Tibial nerve (tissue), 4 donors: ENCODE measurements at regions not wholly inside any gene's neighbourhood (a gene's known extent, or its start where the extent isn't known, plus 50 kb on each side); places are given as distances from the start of the nearest gene placed in this dataset.

Experiments
- DNase-seq, 2 donors: peaks; one replicate each; pipeline ENCODE4 v3.0.0-alpha.2; 2019; ENCODE audit warnings: low spot score in 2 of 2
- H3K27ac ChIP-seq, 4 donors: fragments of 200-600 bp; sonication (generic) in 3 of 4; one replicate each; pipeline ENCODE4 v1.5.1; 2017 to 2019; ENCODE audit warnings: mild to moderate bottlenecking in 1 of 4
- H3K27me3 ChIP-seq, 2 donors: fragments of 200-600 bp; sonication (generic) in 1 of 2; one replicate each; pipeline versions ENCODE4 v1.5.1 to v1.6.0; 2017 to 2019
- H3K36me3 ChIP-seq, 3 donors: fragments of 200-600 bp; sonication (generic); one replicate each; pipeline ENCODE4 v1.5.1; 2018 to 2019
- H3K4me1 ChIP-seq, 4 donors: fragments of 200-600 bp; sonication (generic) in 3 of 4; one replicate each; pipeline ENCODE4 v1.5.1; 2017 to 2019
- H3K4me3 ChIP-seq, 4 donors: fragments of 200-600 bp; sonication (generic) in 3 of 4; one replicate each; pipeline ENCODE4 v1.5.1; 2017 to 2019; ENCODE audit warnings: mild to moderate bottlenecking in 1 of 4, moderate library complexity in 1 of 4
- H3K9me3 ChIP-seq, 4 donors: fragments of 200-600 bp; sonication (generic) in 3 of 4; one replicate each; pipeline ENCODE4 v1.5.1; 2017 to 2019
- CTCF ChIP-seq, 5 experiments: fragments of 200-600 bp in 3 of 5; fragments of 450-650 bp in 2 of 5; sonication (generic) in 3 of 5; IDR thresholded peaks; one replicate each; pipeline ENCODE4 v1.5.1; 2016 to 2019; ENCODE audit warnings: antibody characterized with exemption in 5 of 5, mild to moderate bottlenecking in 3 of 5, moderate library complexity in 2 of 5
- EP300 ChIP-seq, 2 donors: sonication (generic); formaldehyde crosslinking; IDR thresholded peaks; one replicate each; pipeline ENCODE4 v1.6.1; 2017; ENCODE audit warnings: antibody characterized with exemption in 2 of 2, mild to moderate bottlenecking in 1 of 2
- POLR2A ChIP-seq, 2 donors: fragments of 450-650 bp; IDR thresholded peaks; one replicate each; pipeline ENCODE4 v1.6.1; 2017; ENCODE audit warnings: antibody characterized with exemption in 2 of 2, mild to moderate bottlenecking in 2 of 2, moderate library complexity in 2 of 2
- WGBS, 2 donors: methylation state at CpG; one replicate each; pipeline ENCODE4 v1.1.5; 2018; 5-methylcytosine and 5-hydroxymethylcytosine counted together

- H3K9me3 ChIP-seq: peaks cover 0 to 3% (median 0%) of the 10 kb centered on the region in 4 donors
- no peak for DNase-seq
- no peaks in the 10 kb centered on the region for H3K27me3 ChIP-seq
- H3K27ac ChIP-seq: no peak overlapping the region
- TF ChIP-seq CTCF (IDR thresholded peaks at IDR 0.05) (no peak), EP300 (IDR thresholded peaks at IDR 0.05) (no peak), POLR2A (IDR thresholded peaks at IDR 0.05) (no peak)
- no peaks in the 10 kb centered on the region for H3K36me3 ChIP-seq
- 82 to 88% methylated on average over 5 of the region's 5 CpGs for WGBS, 2 donors
- no peak overlapping the region for H3K4me3 ChIP-seq
- no peaks in the 10 kb centered on the region for H3K4me1 ChIP-seq
Measured at GRCh38 chr3:38950581-38950980, 101.2 kb downstream of the SCN11A start.

DNA sequence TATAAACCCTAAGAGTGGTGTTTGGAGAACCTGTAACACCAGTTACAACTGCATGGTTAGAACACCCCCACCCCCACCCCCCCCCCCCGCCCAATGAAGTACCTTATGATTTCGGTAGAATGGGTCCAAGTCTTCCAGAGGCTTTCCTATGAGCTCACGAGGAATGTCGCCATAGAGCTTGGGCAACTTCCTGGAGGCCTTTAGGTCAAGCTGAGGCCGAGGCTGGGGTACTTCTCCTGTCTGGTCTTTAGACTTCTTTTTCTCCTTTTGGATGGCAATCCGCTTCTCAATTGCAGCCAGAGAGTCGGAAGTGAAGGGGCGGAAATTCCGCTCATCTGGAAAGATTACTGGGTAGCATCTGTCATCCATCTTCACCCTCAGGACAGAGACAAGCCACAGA, 101.8 kb downstream of the SCN11A start:
- H3K4me1 ChIP-seq: no peaks in the 10 kb centered on the region
- no peaks in the 10 kb centered on the region for H3K36me3 ChIP-seq
- H3K4me3 ChIP-seq: no peak overlapping the region
- H3K27me3 ChIP-seq: no peaks in the 10 kb centered on the region
- 90% methylated on average over 9 of the region's 9 CpGs for WGBS, 2 donors
- no peak overlapping the region for H3K27ac ChIP-seq
- no peak for DNase-seq
- no peak for TF ChIP-seq EP300 (IDR thresholded peaks at IDR 0.05)
- no peak for TF ChIP-seq POLR2A (IDR thresholded peaks at IDR 0.05)
- no peak for TF ChIP-seq CTCF (IDR thresholded peaks at IDR 0.05)
- peaks cover 0 to 3% (median 0%) of the 10 kb centered on the region in 4 donors for H3K9me3 ChIP-seq

DNA sequence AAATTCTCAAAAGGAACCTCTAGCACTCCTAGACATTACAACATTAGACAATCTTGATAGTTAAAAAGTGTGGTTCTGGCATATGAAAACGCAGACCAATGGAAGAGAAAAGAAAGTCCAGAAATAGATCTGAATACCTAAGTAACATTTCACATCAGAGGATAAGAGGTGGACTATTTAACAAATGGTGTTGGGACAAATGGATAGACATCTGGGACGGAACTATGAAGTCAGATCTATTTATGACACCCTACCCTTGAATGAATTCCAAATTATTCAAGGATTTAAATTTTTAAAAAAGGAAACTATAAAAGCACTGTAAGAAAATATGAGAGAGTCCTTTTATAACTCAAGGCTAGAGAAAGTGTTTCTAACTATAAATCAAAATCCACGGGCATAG, 111.3 kb downstream of the SCN11A start:
- 65 to 67% methylated on average over 3 of the region's 3 CpGs for WGBS, 2 donors
- TF ChIP-seq EP300 (IDR thresholded peaks at IDR 0.05) (no peak), POLR2A (IDR thresholded peaks at IDR 0.05) (no peak), CTCF (IDR thresholded peaks at IDR 0.05) (no peak)
- H3K9me3 ChIP-seq: no peaks in the 10 kb centered on the region
- no peaks in the 10 kb centered on the region for H3K36me3 ChIP-seq
- H3K4me1 ChIP-seq: no peaks in the 10 kb centered on the region
- no peak for DNase-seq
- no peak overlapping the region for H3K4me3 ChIP-seq
- no peak overlapping the region for H3K27ac ChIP-seq
- no peaks in the 10 kb centered on the region for H3K27me3 ChIP-seq

- WGBS, 2 donors: 69 to 72% methylated on average over 6 of the region's 6 CpGs
- H3K4me3 ChIP-seq: no peak overlapping the region
- H3K27me3 ChIP-seq: no peaks in the 10 kb centered on the region
- no peaks in the 10 kb centered on the region for H3K4me1 ChIP-seq
- no peak for DNase-seq
- TF ChIP-seq CTCF (IDR thresholded peaks at IDR 0.05): no peak
- TF ChIP-seq EP300 (IDR thresholded peaks at IDR 0.05): no peak
- TF ChIP-seq POLR2A (IDR thresholded peaks at IDR 0.05): no peak
- H3K9me3 ChIP-seq: no peaks in the 10 kb centered on the region
- H3K36me3 ChIP-seq: no peaks in the 10 kb centered on the region
- H3K27ac ChIP-seq: no peak overlapping the region
Measured at GRCh38 chr3:38925351-38925750, 109.3 kb upstream of the SCN10A start.

DNA sequence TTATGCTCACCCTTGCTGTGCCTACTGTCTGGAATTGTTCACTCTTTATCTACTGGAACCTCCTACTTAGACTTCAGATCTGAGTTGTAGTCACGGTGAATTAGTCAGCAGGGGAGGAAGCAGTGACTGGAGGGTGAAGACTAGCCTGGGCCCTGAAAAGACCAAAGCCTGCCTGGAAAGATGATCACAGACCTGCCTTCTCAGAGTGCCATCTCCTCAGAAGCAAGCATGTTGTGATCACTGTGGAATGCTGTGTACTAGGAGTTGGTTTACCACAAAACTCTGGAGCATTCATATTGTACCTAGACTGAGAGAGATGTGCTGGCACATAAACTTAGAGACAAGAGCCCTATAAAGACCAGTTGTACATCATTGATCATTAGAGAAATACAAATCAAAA, 100.7 kb upstream of the SCN10A start:
- no peak overlapping the region for H3K27ac ChIP-seq
- WGBS, 2 donors: 87 to 94% methylated on average over 1 of the region's 1 CpG
- no peaks in the 10 kb centered on the region for H3K27me3 ChIP-seq
- no peaks in the 10 kb centered on the region for H3K36me3 ChIP-seq
- TF ChIP-seq EP300 (IDR thresholded peaks at IDR 0.05) (no peak), POLR2A (IDR thresholded peaks at IDR 0.05) (no peak), CTCF (IDR thresholded peaks at IDR 0.05) (no peak)
- no peaks in the 10 kb centered on the region for H3K4me1 ChIP-seq
- DNase-seq: no peak
- H3K9me3 ChIP-seq: no peaks in the 10 kb centered on the region
- no peak overlapping the region for H3K4me3 ChIP-seq
